HepG2 (cell line): ENCODE measurements at regions not wholly inside any gene's neighbourhood (a gene's known extent, or its start where the extent isn't known, plus 50 kb on each side); places are given as distances from the start of the nearest gene placed in this dataset.

Experiments used
- ATAC-seq: fragments of 200-7000 bp; cut with Tn5 transposase; 3 replicates; pipeline ENCODE4 v1.9.1; 2020; ENCODE audit warnings: mild to moderate bottlenecking, moderate library complexity
- BruUV-seq: library from RNA; stranded (reverse); fragments of 400-500 nt; replicated peaks from 2 replicates; lab custom pipeline; 2021; lab: Mats Ljungman, UMichigan
- CTCF ChIA-PET: fragments of 300-600 bp; formaldehyde crosslinking; extraction: SDS; loops from one replicate; lab custom pipeline; 2021; ENCODE audit warnings: low total read pairs, inconsistent platforms, low intra/inter-chr PET ratio; lab: Yijun Ruan, JAX
- POLR2A ChIA-PET: fragments of 350-600 bp; sonication (Branson Sonifier 250); formaldehyde crosslinking; loops from one replicate; lab custom pipeline; 2020; ENCODE audit warnings: antibody characterized with exemption, inconsistent platforms; lab: Yijun Ruan, JAX
- DNase-seq: peaks from one replicate; pipeline ENCODE4 v3.0.0-alpha.2; 2015; ENCODE audit warnings: low spot score
- FAIRE-seq: peaks from 3 replicates; lab custom pipeline; 2011; peaks lifted over from hg19 to GRCh38; lab: Jason Lieb, UNC
- H2AFZ ChIP-seq: one replicate; pipeline ENCODE4 v1.6.1; 2011; ENCODE audit warnings: low read length, inconsistent platforms
- H3K27ac ChIP-seq: fragments of 300-600 bp; 3 replicates; pipeline ENCODE4 v1.8.0; 2011; ENCODE audit warnings: mixed run types, mild to moderate bottlenecking, mixed read lengths, low read length, inconsistent platforms; ENCODE audit not compliant: insufficient read depth; ENCODE audit errors: extremely low read length
- H3K27me3 ChIP-seq, 2 experiments: fragments of 200-600 bp in 1 of 2; 2 replicates in 1 of 2; 3 replicates in 1 of 2; pipeline versions ENCODE4 v1.6.0 to v1.8.0; 2011; ENCODE audit warnings: low read length in 2 of 2, mild to moderate bottlenecking in 2 of 2, moderate library complexity in 2 of 2, inconsistent platforms in 1 of 2; ENCODE audit not compliant: insufficient read depth in 2 of 2, control insufficient read depth in 1 of 2
- H3K36me3 ChIP-seq, 2 experiments: fragments of 200-600 bp in 1 of 2; replicated peaks in 1 of 2; 2 replicates in 1 of 2; 3 replicates in 1 of 2; pipeline versions ENCODE4 v1.5.1 to v1.8.0; 2011; ENCODE audit warnings: low read length in 2 of 2, inconsistent platforms in 1 of 2; ENCODE audit not compliant: insufficient read depth in 2 of 2, control insufficient read depth in 1 of 2
- H3K4me1 ChIP-seq: 2 replicates; pipeline ENCODE4 v1.5.1; 2012; ENCODE audit warnings: low read length, inconsistent platforms; ENCODE audit not compliant: insufficient read depth
- H3K4me2 ChIP-seq: 2 replicates; pipeline ENCODE4 v1.6.0; 2011; ENCODE audit warnings: low read depth, low read length, inconsistent platforms
- H3K4me3 ChIP-seq, 3 experiments: fragments of 200-600 bp in 1 of 3; sonication (generic), shearing (Covaris generic) in 1 of 3; replicated peaks in 1 of 3; 2 replicates each; pipeline ENCODE4 v1.5.1; 2011 to 2016; ENCODE audit warnings: low read length in 3 of 3, inconsistent platforms in 2 of 3, low read depth in 2 of 3, mild to moderate bottlenecking in 2 of 3, control low read depth in 1 of 3, mixed read lengths in 1 of 3; ENCODE audit not compliant: insufficient read depth in 1 of 3
- H3K79me2 ChIP-seq: one replicate; pipeline ENCODE4 v1.6.1; 2011; ENCODE audit warnings: low read length, inconsistent platforms; ENCODE audit not compliant: insufficient read depth
- H3K9ac ChIP-seq: 2 replicates; pipeline ENCODE4 v1.6.0; 2011; ENCODE audit warnings: mild to moderate bottlenecking, low read depth, low read length, inconsistent platforms; ENCODE audit not compliant: insufficient read depth
- H3K9me3 ChIP-seq: 2 replicates; pipeline ENCODE4 v1.5.1; 2012; ENCODE audit warnings: mild to moderate bottlenecking, low read length
- H4K20me1 ChIP-seq: 2 replicates; pipeline ENCODE4 v1.6.0; 2011; ENCODE audit warnings: inconsistent platforms, mild to moderate bottlenecking, low read length, moderate library complexity; ENCODE audit not compliant: insufficient read depth
- BORCS8-MEF2B ChIP-seq: sonication (generic); formaldehyde crosslinking; IDR thresholded peaks from 2 replicates; pipeline ENCODE4 v1.8.0; 2022; ENCODE audit warnings: mild to moderate bottlenecking, missing genetic modification reagents
- EED ChIP-seq: sonication (generic); formaldehyde crosslinking; IDR thresholded peaks from 2 replicates; pipeline ENCODE4 v1.5.0; 2020; ENCODE audit warnings: mild to moderate bottlenecking, missing genetic modification reagents
- FIP1L1 ChIP-seq: fragments of 200-400 bp; formaldehyde crosslinking; IDR thresholded peaks from 2 replicates; pipeline ENCODE4 v1.6.1; 2018; ENCODE audit warnings: low read depth, mild to moderate bottlenecking, low read length, moderate library complexity, borderline replicate concordance; ENCODE audit not compliant: insufficient read depth
- JDP2 ChIP-seq: sonication (generic); formaldehyde crosslinking; IDR thresholded peaks from 2 replicates; pipeline ENCODE4 v1.8.1; 2022; ENCODE audit warnings: missing genetic modification reagents, borderline replicate concordance
- NR3C1 ChIP-seq: sonication (generic); formaldehyde crosslinking; IDR thresholded peaks from 2 replicates; pipeline ENCODE4 v1.4.0; 2020; ENCODE audit warnings: missing genetic modification reagents
- NRL ChIP-seq: sonication (generic); formaldehyde crosslinking; IDR thresholded peaks from 2 replicates; pipeline ENCODE4 v1.5.0; 2020; ENCODE audit warnings: missing genetic modification reagents, mild to moderate bottlenecking, moderate library complexity, borderline replicate concordance
- POLR2A ChIP-seq, 2 experiments: IDR thresholded peaks; 2 replicates each; pipeline ENCODE4 v1.6.1; 2011; ENCODE audit warnings: low read depth in 2 of 2, low read length in 2 of 2, mild to moderate bottlenecking in 1 of 2, moderate library complexity in 1 of 2; ENCODE audit not compliant: insufficient read depth in 1 of 2
- RFXANK ChIP-seq: IDR thresholded peaks from 2 replicates; pipeline ENCODE4 v1.6.1; 2016
- ZKSCAN5 ChIP-seq: sonication (generic); formaldehyde crosslinking; IDR thresholded peaks from 2 replicates; pipeline ENCODE4 v1.5.1; 2020; ENCODE audit warnings: mild to moderate bottlenecking, missing genetic modification reagents
- ZNF180 ChIP-seq: sonication (generic); formaldehyde crosslinking; IDR thresholded peaks from 2 replicates; pipeline ENCODE4 v1.4.0; 2020; ENCODE audit warnings: low read depth, missing genetic modification reagents, borderline replicate concordance
- ZNF543 ChIP-seq: sonication (generic); formaldehyde crosslinking; IDR thresholded peaks from 2 replicates; pipeline ENCODE4 v1.4.0; 2020; ENCODE audit warnings: mild to moderate bottlenecking, missing genetic modification reagents
- ZNF569 ChIP-seq: sonication (generic); formaldehyde crosslinking; IDR thresholded peaks from 2 replicates; pipeline ENCODE4 v1.5.0; 2020; ENCODE audit warnings: mild to moderate bottlenecking, missing genetic modification reagents, moderate library complexity, borderline replicate concordance
- ZNF577 ChIP-seq: sonication (generic); formaldehyde crosslinking; IDR thresholded peaks from 2 replicates; pipeline ENCODE4 v1.4.0; 2020; ENCODE audit warnings: mild to moderate bottlenecking, low read depth, missing genetic modification reagents, borderline replicate concordance
- ZNF792 ChIP-seq: IDR thresholded peaks from 2 replicates; pipeline ENCODE4 v1.6.1; 2016
- WGBS: methylation state at CpG from one replicate; pipeline ENCODE4 v1.1.6; 2017; ENCODE audit warnings: low lambda C conversion rate; 5-methylcytosine and 5-hydroxymethylcytosine counted together
- in situ Hi-C: cut with HindIII; loops from 2 replicates; pipeline ENCODE4 v1.10.0; 2017; ENCODE audit warnings: low pct_unique_long_range_greater_than_20kb; ENCODE audit not compliant: extremely low pct_ligation_motif_present
- intact Hi-C: fragments of 100-400 bp; cut with micrococcal nuclease; formaldehyde crosslinking; loops from one replicate; pipeline ENCODE4 v1.10.0; 2022; ENCODE audit not compliant: unreplicated experiment
- TF ChIP-seq, protein P1 (sequence below): IDR thresholded peaks from 2 replicates; pipeline ENCODE4 v1.6.1; 2016
- TF ChIP-seq, protein P2 (sequence below): sonication (generic); formaldehyde crosslinking; IDR thresholded peaks from 2 replicates; pipeline ENCODE4 v1.5.0; 2020; ENCODE audit warnings: mild to moderate bottlenecking, low read depth, missing genetic modification reagents, borderline replicate concordance
- TF ChIP-seq, protein P3 (sequence below): sonication (generic); formaldehyde crosslinking; IDR thresholded peaks from 2 replicates; pipeline ENCODE4 v1.4.0; 2020; ENCODE audit warnings: missing genetic modification reagents
- TF ChIP-seq, protein P4 (sequence below): sonication (generic); formaldehyde crosslinking; IDR thresholded peaks from 2 replicates; pipeline ENCODE4 v1.4.0; 2020; ENCODE audit warnings: low read depth, mild to moderate bottlenecking, missing genetic modification reagents

DNA sequence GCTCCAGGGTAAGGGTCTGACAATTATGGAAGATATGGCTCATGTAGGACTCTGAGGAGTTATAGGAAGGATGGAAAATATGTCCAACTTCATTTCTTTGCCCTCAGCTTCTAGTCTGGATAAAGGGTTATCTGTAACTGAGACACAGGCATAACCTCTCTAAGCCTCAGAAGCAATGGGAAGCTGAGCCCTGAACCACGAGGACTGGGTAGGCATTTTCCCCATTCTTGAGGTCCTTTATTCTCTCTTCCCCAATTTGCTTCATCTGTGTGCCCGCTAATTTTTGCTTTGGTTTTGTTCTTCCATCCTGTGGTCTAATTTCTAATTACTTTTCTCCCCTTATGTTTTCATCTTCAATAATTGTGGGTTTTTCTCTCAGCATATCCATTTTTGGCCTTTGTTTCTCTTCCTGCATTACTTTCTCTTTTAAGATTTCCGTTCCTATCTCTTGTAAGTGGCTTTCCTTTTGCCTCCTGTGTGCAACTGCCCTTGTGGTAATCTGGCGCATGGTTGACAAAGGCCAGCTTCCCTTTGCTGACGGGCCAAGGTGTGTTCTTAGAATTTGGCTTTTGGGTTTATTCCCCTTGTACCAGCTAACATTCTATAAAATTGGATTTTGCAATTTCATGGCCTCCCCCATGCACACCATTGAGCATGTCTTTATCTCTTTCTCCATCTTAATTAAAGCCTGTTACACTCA lies 343.8 kb downstream of the TXNL1 start:
- no peaks in the 10 kb centered on the region for H3K36me3 ChIP-seq
- in situ Hi-C loops (no loop called here), intact Hi-C loops (no loop called here)
- no peak overlapping the region for H2AFZ ChIP-seq
- no peaks in the 10 kb centered on the region for H3K79me2 ChIP-seq
- H3K9ac ChIP-seq, result no peak overlapping the region
- H3K4me1 ChIP-seq, result no peaks in the 10 kb centered on the region
- H3K27me3 ChIP-seq, result no peaks in the 10 kb centered on the region
- H3K27ac ChIP-seq, result no peak overlapping the region
- no peak overlapping the region for H3K4me3 ChIP-seq
- POLR2A ChIA-PET, result no interaction called here
- CTCF ChIA-PET, result no interaction called here
- WGBS, result 13% methylated on average over 5 of the region's 5 CpGs
- no TSS peak for BruUV-seq
- no peaks in the 10 kb centered on the region for H3K9me3 ChIP-seq
- no peak for FAIRE-seq
- H3K4me2 ChIP-seq, result no peak overlapping the region
- DNase-seq, result no peak
- no peaks in the 10 kb centered on the region for H4K20me1 ChIP-seq
- no peak for ATAC-seq
- no peak for TF ChIP-seq ZNF792
- TF ChIP-seq, protein P1, sequence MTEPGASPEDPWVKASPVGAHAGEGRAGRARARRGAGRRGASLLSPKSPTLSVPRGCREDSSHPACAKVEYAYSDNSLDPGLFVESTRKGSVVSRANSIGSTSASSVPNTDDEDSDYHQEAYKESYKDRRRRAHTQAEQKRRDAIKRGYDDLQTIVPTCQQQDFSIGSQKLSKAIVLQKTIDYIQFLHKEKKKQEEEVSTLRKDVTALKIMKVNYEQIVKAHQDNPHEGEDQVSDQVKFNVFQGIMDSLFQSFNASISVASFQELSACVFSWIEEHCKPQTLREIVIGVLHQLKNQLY, result no peak
- no peak for TF ChIP-seq RFXANK (CRISPR knock-in tag)
- TF ChIP-seq POLR2A (IDR thresholded peaks at IDR 0.05; ENCODE audit: insufficient read depth in 1 of 2, low read depth in 2 of 2, low read length in 2 of 2), result no peak
- no peak for TF ChIP-seq ZNF569 (CRISPR knock-in tag)
- TF ChIP-seq, protein P2, sequence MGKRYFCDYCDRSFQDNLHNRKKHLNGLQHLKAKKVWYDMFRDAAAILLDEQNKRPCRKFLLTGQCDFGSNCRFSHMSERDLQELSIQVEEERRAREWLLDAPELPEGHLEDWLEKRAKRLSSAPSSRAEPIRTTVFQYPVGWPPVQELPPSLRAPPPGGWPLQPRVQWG (CRISPR knock-in tag), result no peak
- no peak for TF ChIP-seq NR3C1 (CRISPR knock-in tag)
- TF ChIP-seq ZNF577 (CRISPR knock-in tag), result no peak
- TF ChIP-seq EED (CRISPR knock-in tag), result no peak
- TF ChIP-seq BORCS8-MEF2B (CRISPR knock-in tag), result no peak
- TF ChIP-seq JDP2 (CRISPR knock-in tag), result no peak
- no peak for TF ChIP-seq FIP1L1
- TF ChIP-seq, protein P3, sequence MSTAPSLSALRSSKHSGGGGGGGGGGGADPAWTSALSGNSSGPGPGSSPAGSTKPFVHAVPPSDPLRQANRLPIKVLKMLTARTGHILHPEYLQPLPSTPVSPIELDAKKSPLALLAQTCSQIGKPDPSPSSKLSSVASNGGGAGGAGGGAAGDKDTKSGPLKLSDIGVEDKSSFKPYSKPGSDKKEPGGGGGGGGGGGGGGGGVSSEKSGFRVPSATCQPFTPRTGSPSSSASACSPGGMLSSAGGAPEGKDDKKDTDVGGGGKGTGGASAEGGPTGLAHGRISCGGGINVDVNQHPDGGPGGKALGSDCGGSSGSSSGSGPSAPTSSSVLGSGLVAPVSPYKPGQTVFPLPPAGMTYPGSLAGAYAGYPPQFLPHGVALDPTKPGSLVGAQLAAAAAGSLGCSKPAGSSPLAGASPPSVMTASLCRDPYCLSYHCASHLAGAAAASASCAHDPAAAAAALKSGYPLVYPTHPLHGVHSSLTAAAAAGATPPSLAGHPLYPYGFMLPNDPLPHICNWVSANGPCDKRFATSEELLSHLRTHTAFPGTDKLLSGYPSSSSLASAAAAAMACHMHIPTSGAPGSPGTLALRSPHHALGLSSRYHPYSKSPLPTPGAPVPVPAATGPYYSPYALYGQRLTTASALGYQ (CRISPR knock-in tag), result no peak
- TF ChIP-seq NRL (CRISPR knock-in tag), result no peak
- TF ChIP-seq, protein P4, sequence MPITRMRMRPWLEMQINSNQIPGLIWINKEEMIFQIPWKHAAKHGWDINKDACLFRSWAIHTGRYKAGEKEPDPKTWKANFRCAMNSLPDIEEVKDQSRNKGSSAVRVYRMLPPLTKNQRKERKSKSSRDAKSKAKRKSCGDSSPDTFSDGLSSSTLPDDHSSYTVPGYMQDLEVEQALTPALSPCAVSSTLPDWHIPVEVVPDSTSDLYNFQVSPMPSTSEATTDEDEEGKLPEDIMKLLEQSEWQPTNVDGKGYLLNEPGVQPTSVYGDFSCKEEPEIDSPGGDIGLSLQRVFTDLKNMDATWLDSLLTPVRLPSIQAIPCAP (CRISPR knock-in tag), result no peak
- TF ChIP-seq ZKSCAN5 (CRISPR knock-in tag), result no peak
- TF ChIP-seq ZNF543, result no peak
- no peak for TF ChIP-seq ZNF180 (CRISPR knock-in tag)
